HG03460 (cell line): ENCODE measurements at regions not wholly inside any gene's neighbourhood (a gene's known extent, or its start where the extent isn't known, plus 50 kb on each side); places are given as distances from the start of the nearest gene placed in this dataset.

Experiments
- ATAC-seq: cut with Tn5 transposase; IDR thresholded peaks from one replicate; pipeline ENCODE4 v1.9.1; 2021; ENCODE audit not compliant: unreplicated experiment

- no peak for ATAC-seq
Observed at GRCh38 chr7:25893436-25893835, 258.6 kb upstream of the NFE2L3 start.

- peak; percentile 6 for ATAC-seq
Observed at GRCh38 chr7:25894002-25894901, 257.7 kb upstream of the NFE2L3 start.

GRCh38 chr7:25894902-25895791 is 256.9 kb upstream of the NFE2L3 start:
- ATAC-seq: peak; percentile 71

GRCh38 chr7:25895792-25896171 is 256.2 kb upstream of the NFE2L3 start:
- ATAC-seq: peak; percentile 14

GRCh38 chr7:25897261-25897782 is 254.7 kb upstream of the NFE2L3 start:
- no peak for ATAC-seq

- ATAC-seq: no peak
Observed at GRCh38 chr7:25900245-25900644, 251.8 kb upstream of the NFE2L3 start.

- ATAC-seq: no peak
Observed at GRCh38 chr7:25900877-25901276, 251.1 kb upstream of the NFE2L3 start.

GRCh38 chr7:25901658-25902057 is 250.3 kb upstream of the NFE2L3 start:
- ATAC-seq: no peak

- no peak for ATAC-seq
Observed at GRCh38 chr7:25906003-25906402, 246.0 kb upstream of the NFE2L3 start.

GRCh38 chr7:25906760-25907159 is 245.2 kb upstream of the NFE2L3 start:
- no peak for ATAC-seq

GRCh38 chr7:25907214-25907613 is 244.8 kb upstream of the NFE2L3 start:
- no peak for ATAC-seq

- ATAC-seq: no peak
Observed at GRCh38 chr7:25907731-25908130, 244.3 kb upstream of the NFE2L3 start.

GRCh38 chr7:25908154-25908949 is 243.6 kb upstream of the NFE2L3 start:
- ATAC-seq: no peak

GRCh38 chr7:25911738-25912607 is 240.0 kb upstream of the NFE2L3 start:
- ATAC-seq: no peak

GRCh38 chr7:25913598-25914224 is 238.3 kb upstream of the NFE2L3 start:
- no peak for ATAC-seq

GRCh38 chr7:25918731-25919130 is 233.3 kb upstream of the NFE2L3 start:
- no peak for ATAC-seq

GRCh38 chr7:25922296-25922695 is 229.7 kb upstream of the NFE2L3 start:
- no peak for ATAC-seq

- no peak for ATAC-seq
Observed at GRCh38 chr7:25923741-25924460, 228.1 kb upstream of the NFE2L3 start.

GRCh38 chr7:25926009-25926408 is 226.0 kb upstream of the NFE2L3 start:
- ATAC-seq: no peak
